Caki2 (cell line): ENCODE measurements at regions not wholly inside any gene's neighbourhood (a gene's known extent, or its start where the extent isn't known, plus 50 kb on each side); places are given as distances from the start of the nearest gene placed in this dataset.
"Not testable (repeated sequence)": the region's sequence is repeated elsewhere in the genome, so short reads cannot be mapped to it uniquely, and the experiment has no call there.

Experiments
- DNase-seq: peaks from one replicate; pipeline ENCODE4 v3.0.0-alpha.2; 2015; ENCODE audit warnings: low read depth
- in situ Hi-C: cut with HindIII; loops from 2 replicates; pipeline ENCODE4 v1.10.0; 2016; ENCODE audit warnings: low sequenced_read_pairs, low pct_unique_long_range_greater_than_20kb, mixed read lengths

GRCh38 chr1:204773246-204773645 is 87.7 kb upstream of the LRRN2 start:
- in situ Hi-C loops = no loop called here
- DNase-seq = no peak

DNA sequence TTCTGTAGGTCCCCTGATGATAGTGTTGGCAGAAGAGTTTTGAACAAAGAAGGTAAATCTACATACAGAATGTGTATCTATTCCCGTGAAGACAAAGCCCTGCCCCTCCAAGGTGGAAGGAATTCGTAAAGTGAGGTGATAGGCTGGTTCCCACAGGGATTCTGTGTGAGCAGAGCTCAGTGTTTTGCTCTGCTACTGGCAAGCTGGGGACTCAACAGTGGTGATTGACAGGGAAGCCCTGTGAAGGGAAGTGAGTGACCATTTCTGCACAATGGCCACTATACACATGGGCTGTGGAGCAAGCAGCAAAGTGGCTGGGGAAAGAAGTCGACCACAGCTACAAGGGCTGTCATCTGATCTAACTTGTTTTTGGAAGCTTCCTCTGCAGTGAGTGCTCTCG is 90.0 kb upstream of the LRRN2 start:
- in situ Hi-C loops = no loop called here

DNA sequence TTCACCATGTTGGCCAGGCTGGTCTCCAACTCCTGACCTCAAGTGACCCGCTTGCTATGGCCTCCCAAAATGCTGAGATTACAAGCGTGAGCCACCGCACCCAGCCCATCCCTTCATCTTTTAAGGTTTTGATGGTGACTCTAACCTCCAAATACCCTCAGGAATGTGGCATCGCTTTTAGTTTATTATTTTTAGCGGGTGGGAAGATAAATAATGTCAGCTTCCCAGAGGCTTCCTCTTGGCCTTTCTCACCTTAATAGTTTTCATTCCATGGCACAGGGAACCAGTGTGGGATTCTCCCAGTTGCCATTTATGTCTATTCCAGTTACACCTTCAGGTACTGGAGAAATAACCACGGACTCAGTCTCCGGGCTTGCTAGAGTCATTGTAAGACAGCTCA is 92.1 kb upstream of the LRRN2 start:
- peak; percentile 9 for DNase-seq
- in situ Hi-C loops = no loop called here

More for the DNA sequence above, 90.0 kb upstream of the LRRN2 start:
- DNase-seq = no peak

- in situ Hi-C loops = no loop called here
- no peak for DNase-seq
These were observed 90.0 kb upstream of the NFASC start for GRCh38 chr1:204780630-204781029.

GRCh38 chr1:204782118-204782700 is 88.5 kb upstream of the NFASC start:
- no peak for DNase-seq
- in situ Hi-C loops = no loop called here

DNA sequence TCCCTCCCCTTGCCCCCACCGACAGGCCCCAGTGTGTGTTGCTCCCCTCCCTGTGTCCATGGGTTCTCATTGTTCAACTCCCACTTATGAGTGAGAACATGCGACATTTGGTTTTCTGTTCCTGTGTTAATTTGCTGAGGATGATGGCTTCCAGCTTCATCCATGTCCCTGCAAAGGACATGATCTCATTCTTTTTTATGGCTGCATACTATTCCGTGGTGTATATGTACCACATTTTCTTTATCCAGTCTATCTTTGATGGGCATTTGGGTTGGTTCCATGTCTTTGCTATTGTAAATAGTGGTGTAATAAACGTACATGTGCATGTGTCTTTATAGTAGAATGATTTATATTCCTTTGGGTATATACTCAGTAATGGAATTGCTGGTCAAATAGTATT is 85.6 kb upstream of the NFASC start:
- DNase-seq, in situ Hi-C loops: not testable (repeated sequence)

DNA sequence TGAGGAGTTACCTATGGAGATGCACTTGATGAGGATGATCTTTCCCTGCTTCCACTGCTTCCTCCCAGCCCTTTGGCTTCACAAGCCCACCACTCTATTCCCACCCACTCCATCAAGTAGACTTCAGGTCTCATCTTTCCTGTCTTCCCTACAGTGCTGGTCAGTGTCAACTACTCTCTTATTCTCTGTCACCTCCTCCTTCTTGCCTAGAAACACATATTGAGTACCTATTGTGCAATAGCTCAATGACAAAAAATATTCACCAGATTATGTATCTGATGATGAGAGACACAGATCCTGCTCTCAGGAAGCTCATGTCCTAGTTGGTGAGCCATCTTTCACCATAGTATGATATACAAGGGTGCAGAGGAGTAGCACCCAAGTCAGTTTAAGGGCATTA is 82.2 kb upstream of the NFASC start:
- no peak for DNase-seq
- in situ Hi-C loops = no loop called here

DNA sequence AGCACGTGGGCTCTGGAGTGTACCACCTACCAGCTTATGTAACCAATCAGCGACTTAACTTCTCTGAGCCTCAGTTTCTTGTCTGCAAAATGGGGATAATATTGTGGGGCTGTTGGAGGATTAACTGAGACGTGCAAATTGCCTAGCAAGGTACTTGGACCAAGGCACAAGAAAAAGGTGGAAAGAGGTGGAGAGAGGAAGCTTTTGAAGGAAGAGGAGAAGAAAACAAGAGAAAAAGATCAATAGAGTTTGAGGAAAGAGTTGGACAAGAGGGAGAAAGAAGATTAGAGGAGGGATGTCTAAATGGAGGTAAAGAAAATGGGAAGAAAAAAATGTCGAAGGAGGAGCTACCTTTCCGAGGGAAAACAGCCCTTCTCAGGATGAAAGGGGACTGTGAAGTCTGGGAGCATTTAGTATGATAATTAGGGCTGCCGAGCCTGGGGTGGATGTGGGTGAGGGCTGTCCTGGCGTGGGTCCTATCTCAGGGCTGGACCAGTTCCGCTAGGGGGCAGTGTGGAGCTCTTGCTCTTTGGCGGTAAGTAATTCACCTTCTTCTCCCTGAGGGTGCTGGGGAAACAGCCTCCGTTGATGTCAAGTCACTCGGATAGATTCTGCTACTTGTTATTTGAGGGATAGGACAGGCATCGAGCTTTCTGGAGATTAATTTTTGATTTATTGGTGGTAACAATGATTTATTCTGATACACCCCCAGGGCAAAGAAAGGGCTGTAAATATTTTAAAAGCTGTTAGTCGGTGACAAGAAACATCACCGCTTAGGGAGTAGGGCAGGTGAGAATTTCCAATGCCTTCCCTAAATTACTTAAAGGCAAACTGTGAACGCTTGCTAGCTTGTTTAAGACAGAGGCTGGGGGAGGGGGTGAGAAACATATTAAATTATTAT is 79.0 kb upstream of the NFASC start:
- peak; percentile 30 for DNase-seq
- in situ Hi-C loops = no loop called here

- in situ Hi-C loops = no loop called here
- no peak for DNase-seq
These were observed 78.3 kb upstream of the NFASC start for GRCh38 chr1:204792354-204792692.

GRCh38 chr1:204793259-204793914 is 77.3 kb upstream of the NFASC start:
- no peak for DNase-seq
- in situ Hi-C loops = no loop called here

DNA sequence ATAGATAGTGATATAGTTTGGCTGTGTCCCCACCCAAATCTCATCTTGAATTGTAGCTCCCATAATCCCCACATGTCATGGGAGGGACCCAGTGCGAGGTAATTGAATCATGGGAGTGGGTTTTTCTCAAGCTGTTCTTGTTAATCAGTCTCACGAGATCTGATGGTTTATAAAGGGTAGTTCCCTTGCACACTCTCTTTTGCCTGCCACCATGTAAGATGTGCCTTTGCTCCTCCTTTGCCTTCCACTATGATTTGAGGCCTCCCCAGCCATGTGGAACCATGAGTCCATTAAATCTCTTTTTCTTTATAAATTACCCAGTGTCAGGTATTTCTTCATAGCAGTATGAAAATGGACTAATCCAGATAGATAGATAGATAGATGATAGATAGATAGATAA is 73.8 kb upstream of the NFASC start:
- in situ Hi-C loops, DNase-seq: not testable (repeated sequence)

DNA sequence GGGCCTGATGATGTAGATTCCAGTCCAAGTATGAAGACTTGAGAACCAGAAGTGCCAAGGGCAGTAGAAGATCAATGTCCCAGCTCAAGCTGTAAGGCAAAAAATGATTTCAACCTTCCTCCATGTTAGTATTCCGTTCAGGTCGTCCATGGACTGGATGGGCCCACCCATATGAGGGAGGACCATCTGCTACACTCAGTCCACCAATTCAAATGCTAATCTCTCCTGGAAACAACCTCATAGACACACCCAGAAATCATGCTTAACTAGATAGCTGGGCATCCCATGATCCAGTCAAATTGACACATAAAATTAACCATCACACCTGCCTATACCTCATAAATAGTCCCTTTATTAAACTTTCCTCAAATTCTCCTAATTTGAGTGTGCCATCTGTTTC is 73.3 kb upstream of the NFASC start:
- no peak for DNase-seq
- in situ Hi-C loops = no loop called here

DNA sequence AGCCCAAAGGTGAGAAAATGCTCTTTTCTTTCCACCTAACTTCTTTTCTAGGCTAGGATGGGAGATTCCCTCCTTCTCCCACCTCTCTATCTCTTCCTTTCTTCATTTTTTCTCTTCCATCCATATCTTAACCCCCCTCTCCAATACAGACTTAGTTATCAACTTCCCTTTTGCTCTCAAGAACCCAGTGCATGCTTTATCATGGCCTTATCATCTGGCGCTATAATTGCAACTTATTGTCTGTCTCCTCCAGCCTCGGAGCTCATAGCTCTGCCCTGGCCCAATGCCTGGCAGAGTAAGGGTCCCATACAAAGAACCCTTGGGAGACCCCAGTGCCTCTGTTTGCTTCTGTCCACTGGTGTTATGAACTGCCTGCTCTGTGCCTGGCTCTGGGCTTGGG is 71.0 kb upstream of the NFASC start:
- in situ Hi-C loops = no loop called here
- DNase-seq = no peak

DNA sequence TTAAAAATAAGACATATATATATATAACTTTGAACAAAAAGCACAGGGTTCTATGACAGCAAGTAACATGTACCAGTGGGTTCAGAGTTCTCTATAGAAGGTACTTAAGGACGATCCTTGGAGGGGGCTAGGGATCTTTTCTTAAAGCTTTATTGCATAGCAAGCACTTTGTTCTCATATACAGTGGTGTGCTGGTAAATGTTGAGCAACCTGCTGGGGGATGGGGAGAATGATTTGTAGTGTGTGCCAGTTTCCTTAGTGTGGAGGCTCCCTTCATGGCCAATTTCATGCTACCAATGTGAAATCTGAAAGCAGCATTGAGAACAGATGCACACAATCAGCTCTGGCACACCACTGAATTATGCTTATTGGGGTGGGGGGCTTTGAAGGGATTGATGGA is 69.5 kb upstream of the NFASC start:
- in situ Hi-C loops = no loop called here

DNA sequence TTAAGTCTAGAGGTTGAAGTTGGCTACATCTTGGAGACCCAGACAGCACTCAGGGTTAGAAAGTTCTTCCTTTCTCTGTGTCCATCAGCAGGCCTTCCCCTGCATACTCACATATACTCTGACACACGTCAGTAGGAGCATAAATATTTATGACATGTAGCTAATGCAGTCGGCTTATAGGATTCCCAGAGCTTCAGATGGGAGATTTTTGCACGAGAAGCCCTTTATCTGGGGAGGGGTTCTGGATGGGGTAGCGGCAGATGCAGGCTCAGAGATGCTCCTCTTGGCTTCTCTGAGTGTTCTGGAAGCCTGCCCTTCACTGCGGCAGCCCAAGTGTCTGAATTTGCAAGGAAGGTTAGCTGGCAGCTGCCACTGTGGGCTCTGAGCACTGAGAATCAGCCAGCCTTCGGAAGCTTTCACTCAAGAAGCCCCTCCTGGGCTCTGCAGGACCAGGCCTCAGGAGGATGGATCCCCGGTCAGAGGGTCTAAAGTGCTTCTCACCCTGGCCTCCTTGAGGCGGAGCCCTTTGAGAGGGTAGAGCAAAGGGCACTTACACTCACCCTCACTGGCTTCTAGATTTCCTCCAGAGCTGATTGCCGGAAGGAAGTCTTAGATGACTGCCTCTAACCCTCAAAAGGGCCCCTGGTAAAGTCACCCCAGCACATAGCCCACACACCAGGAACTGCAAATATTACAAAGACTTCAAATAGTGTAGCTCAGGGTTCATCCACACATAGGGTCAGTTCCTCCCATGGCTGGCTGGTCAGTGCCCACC is 68.1 kb upstream of the NFASC start:
- no peak for DNase-seq
- in situ Hi-C loops = no loop called here

More for the DNA sequence above, 69.5 kb upstream of the NFASC start:
- no peak for DNase-seq

DNA sequence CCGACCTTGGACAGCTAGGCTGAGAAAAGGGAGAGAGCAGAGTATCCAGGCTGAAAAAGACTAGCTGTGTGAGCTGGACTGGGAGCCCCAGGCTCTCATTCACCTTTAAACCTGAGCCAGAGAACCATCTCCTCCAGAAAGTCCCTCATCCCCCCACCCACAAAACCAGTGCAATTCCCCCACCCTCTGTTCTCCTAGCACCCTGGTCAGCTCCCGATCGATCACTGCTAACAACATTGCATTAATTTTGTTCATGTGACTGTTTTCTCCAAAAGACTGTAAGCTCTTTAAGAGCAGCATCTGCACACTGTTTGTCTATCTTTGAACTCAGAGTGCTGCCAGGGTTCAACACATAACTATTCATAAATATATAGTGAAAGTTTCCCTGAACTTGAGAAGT is 67.1 kb upstream of the NFASC start:
- no peak for DNase-seq
- in situ Hi-C loops = no loop called here

GRCh38 chr1:204806943-204807687 is 63.5 kb upstream of the NFASC start:
- peak; percentile 84 for DNase-seq
- in situ Hi-C loops = no loop called here

GRCh38 chr1:204809488-204809887 is 61.2 kb upstream of the NFASC start:
- no peak for DNase-seq
- in situ Hi-C loops = no loop called here
